ENCODE measurements at regions not wholly inside any gene's neighbourhood (a gene's known extent, or its start where the extent isn't known, plus 50 kb on each side); places are given as distances from the start of the nearest gene placed in this dataset.

GRCh38 chr16:54999481-54999880, 68.8 kb downstream of the IRX5 start:
- no peaks in the 10 kb centered on the region for H3K36me3 ChIP-seq
- H3K9me3 ChIP-seq = no peaks in the 10 kb centered on the region
- TF ChIP-seq CTCF (IDR thresholded peaks at IDR 0.05) = no peak
- ATAC-seq (no peak), DNase-seq (no peak)
- peaks cover 0 to 53% (median 22%) of the 10 kb centered on the region in 7 donors for H3K27me3 ChIP-seq
- 68 to 75% methylated on average over 11 of the region's 11 CpGs for WGBS, 2 donors
- no peaks in the 10 kb centered on the region for H3K4me1 ChIP-seq
- intact Hi-C loops (cut with DNase I) = no loop called here
- H3K27ac ChIP-seq = no peak overlapping the region
- H3K4me3 ChIP-seq = no peak overlapping the region

- Histone ChIP-seq H3K9me3 (no peaks in the 10 kb centered on the region), H3K27ac (no peak overlapping the region), H3K4me3 (no peak overlapping the region), H3K36me3 (no peaks in the 10 kb centered on the region), H3K4me1 (no peaks in the 10 kb centered on the region), H3K27me3 (peaks cover 0 to 60% (median 21%) of the 10 kb centered on the region in 7 donors)
- 73 to 75% methylated on average over 4 of the region's 4 CpGs for WGBS, 2 donors
- ATAC-seq = no peak
- no peak for DNase-seq
- intact Hi-C loops (cut with DNase I) = no loop called here
- TF ChIP-seq CTCF (IDR thresholded peaks at IDR 0.05) = no peak
These were observed 69.9 kb downstream of the IRX5 start for GRCh38 chr16:55000595-55000994.

DNA sequence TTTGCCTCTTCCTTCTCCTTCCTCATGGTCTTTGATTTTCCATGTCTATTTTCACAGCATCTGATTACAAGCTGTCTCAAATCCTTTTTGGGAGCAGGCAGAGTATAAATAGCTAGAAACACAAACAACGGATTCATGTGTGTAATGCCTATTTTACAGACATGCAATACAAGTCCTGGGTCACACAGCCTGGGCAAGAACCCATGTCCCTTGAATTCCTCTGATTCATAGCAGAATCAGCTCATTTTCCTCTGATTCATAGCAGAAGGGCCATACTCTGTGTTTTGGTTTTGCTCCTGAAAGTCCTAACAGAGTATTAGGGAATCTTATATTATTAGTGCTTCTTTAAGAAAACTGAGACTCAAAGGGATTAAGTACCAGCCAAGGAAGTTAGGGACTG, 71.3 kb downstream of the IRX5 start:
- no peaks in the 10 kb centered on the region for H3K9me3 ChIP-seq
- no peaks in the 10 kb centered on the region for H3K4me1 ChIP-seq
- no peak for TF ChIP-seq CTCF (IDR thresholded peaks at IDR 0.05)
- DNase-seq (no peak), ATAC-seq (no peak)
- H3K36me3 ChIP-seq = no peaks in the 10 kb centered on the region
- intact Hi-C loops (cut with DNase I) = no loop called here
- WGBS, 2 donors = 50 to 62% methylated on average over 1 of the region's 1 CpG
- H3K27me3 ChIP-seq = peaks cover 0 to 54% (median 11%) of the 10 kb centered on the region in 7 donors
- H3K27ac ChIP-seq = no peak overlapping the region
- H3K4me3 ChIP-seq = no peak overlapping the region

DNA sequence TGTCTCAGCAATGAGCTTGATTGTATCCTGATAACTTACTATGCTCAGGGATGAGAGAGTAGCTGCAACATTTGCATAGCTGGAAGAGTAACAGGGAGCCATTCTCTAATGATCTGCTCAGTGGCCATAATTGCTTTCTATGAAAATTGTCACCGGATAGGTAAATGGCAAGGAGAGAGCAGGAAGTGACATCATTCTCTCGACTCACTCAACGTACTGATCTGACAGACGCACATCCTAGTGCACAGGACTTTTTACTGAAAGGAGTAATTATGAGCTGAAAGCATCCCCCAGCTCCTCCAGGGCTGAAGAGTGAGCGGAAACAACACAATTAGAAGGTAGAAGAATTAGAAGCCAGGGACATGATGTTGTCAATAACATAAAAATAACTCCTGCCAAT, 71.8 kb downstream of the IRX5 start:
- no peak for DNase-seq
- Histone ChIP-seq H3K4me1 (no peaks in the 10 kb centered on the region), H3K27ac (no peak overlapping the region), H3K4me3 (no peak overlapping the region), H3K36me3 (no peaks in the 10 kb centered on the region), H3K27me3 (peaks cover 0 to 50% (median 6%) of the 10 kb centered on the region in 7 donors), H3K9me3 (no peaks in the 10 kb centered on the region)
- TF ChIP-seq CTCF (IDR thresholded peaks at IDR 0.05) = no peak
- intact Hi-C loops (cut with DNase I) = no loop called here
- ATAC-seq = no peak
- 48 to 55% methylated on average over 5 of the region's 5 CpGs for WGBS, 2 donors

GRCh38 chr16:55003306-55003705, 72.6 kb downstream of the IRX5 start:
- H3K27me3 ChIP-seq = peaks cover 0 to 45% (median 4%) of the 10 kb centered on the region in 7 donors
- ATAC-seq = no peak
- no peaks in the 10 kb centered on the region for H3K9me3 ChIP-seq
- intact Hi-C loops (cut with DNase I) = no loop called here
- H3K4me1 ChIP-seq = no peaks in the 10 kb centered on the region
- DNase-seq = no peak
- no peak overlapping the region for H3K27ac ChIP-seq
- WGBS, 2 donors = 58 to 64% methylated on average over 2 of the region's 2 CpGs
- H3K4me3 ChIP-seq = no peak overlapping the region
- no peak for TF ChIP-seq CTCF (IDR thresholded peaks at IDR 0.05)
- no peaks in the 10 kb centered on the region for H3K36me3 ChIP-seq

Data from heart right ventricle (tissue), 16 donors.